ENCODE measurements at regions not wholly inside any gene's neighbourhood (a gene's known extent, or its start where the extent isn't known, plus 50 kb on each side); places are given as distances from the start of the nearest gene placed in this dataset.

DNA sequence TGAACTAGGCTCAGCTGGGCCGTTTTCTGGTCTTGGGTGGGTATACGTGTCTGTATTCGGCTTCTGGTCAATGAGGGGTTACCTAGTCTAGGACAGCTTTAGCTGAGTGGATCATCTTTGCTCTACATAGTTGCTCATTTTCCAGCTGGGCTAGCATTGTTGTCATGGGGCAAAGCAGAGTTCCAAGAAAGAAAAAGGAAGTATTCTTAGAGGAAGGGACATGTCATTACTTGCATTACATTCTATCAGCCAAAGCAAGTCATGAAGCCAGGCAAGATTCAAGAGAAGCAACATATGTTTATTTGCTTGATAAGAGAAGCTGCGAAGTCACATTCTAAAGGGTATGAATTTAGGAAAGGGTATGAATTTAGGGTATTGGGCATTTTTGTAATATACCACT lies 396.5 kb downstream of the ZNF608 start:
- Histone ChIP-seq H3K27me3 (ENCODE audit: control insufficient read depth in 2 of 2, insufficient read depth in 2 of 2, low read length in 2 of 2) (peaks cover 0 to 2% of the 10 kb centered on the region in 2 experiments), H3K9me3 (replicated peaks; ENCODE audit: control insufficient read depth, insufficient read depth, low read length) (no peaks in the 10 kb centered on the region), H2AFZ (ENCODE audit: low read depth, low read length) (no peak overlapping the region), H3K4me3 (replicated peaks in 1 of 3; ENCODE audit: insufficient read depth in 1 of 3, low read depth in 1 of 3, low read length in 3 of 3) (no peak overlapping the region), H4K20me1 (replicated peaks; ENCODE audit: control insufficient read depth, extremely low read depth, insufficient read depth, low read length) (no peaks in the 10 kb centered on the region), H3K27ac (ENCODE audit: insufficient read depth, low read depth, low read length) (no peak overlapping the region), H3K36me3 (ENCODE audit: control insufficient read depth in 2 of 2, extremely low read depth in 1 of 2, insufficient read depth in 2 of 2, low read length in 2 of 2) (no peaks in the 10 kb centered on the region), H3K9ac (replicated peaks; ENCODE audit: extremely low read depth, insufficient read depth, low read length) (no peak overlapping the region), H3K4me1 (ENCODE audit: control insufficient read depth, extremely low read depth, insufficient read depth, low read length) (no peaks in the 10 kb centered on the region), H3K79me2 (ENCODE audit: control insufficient read depth, insufficient read depth, low read length) (no peaks in the 10 kb centered on the region), H3K9me1 (replicated peaks; ENCODE audit: control insufficient read depth, extremely low read depth, insufficient read depth, low read length) (no peaks in the 10 kb centered on the region), H3K4me2 (ENCODE audit: insufficient read depth, low read length) (no peak overlapping the region)
- no peak for FAIRE-seq
- no peak for DNase-seq (ENCODE audit: low read depth, low spot score)
- ChIA-PET CTCF (no interaction called here), POLR2A (no interaction called here)
- no peak for TF ChIP-seq MYC (IDR thresholded peaks at IDR 0.05; ENCODE audit: low read depth, low read length)
- no peak for TF ChIP-seq POLR2AphosphoS5 (IDR thresholded peaks at IDR 0.05; ENCODE audit: insufficient read depth, low read depth, low read length)
- TF ChIP-seq, protein P1, sequence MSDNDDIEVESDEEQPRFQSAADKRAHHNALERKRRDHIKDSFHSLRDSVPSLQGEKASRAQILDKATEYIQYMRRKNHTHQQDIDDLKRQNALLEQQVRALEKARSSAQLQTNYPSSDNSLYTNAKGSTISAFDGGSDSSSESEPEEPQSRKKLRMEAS (IDR thresholded peaks at IDR 0.05; ENCODE audit: insufficient read depth, insufficient read length) = no peak
- TF ChIP-seq JUN (IDR thresholded peaks at IDR 0.05; ENCODE audit: borderline replicate concordance, insufficient read depth, insufficient read length, low read depth) = no peak
- TF ChIP-seq POLR2A (IDR thresholded peaks at IDR 0.05; ENCODE audit: low read depth, low read length) = no peak
- no peak for TF ChIP-seq EZH2 (IDR thresholded peaks at IDR 0.05; ENCODE audit: borderline replicate concordance, low read depth, low read length, severe bottlenecking)
- no peak for TF ChIP-seq GATA2 (IDR thresholded peaks at IDR 0.05; ENCODE audit: insufficient read depth, insufficient read length, low read depth, low read length)
- no peak for TF ChIP-seq CTCF (IDR thresholded peaks at IDR 0.05; ENCODE audit: extremely low read depth in 1 of 2, insufficient read depth in 1 of 2, low read depth in 1 of 2, low read length in 2 of 2)
- TF ChIP-seq FOS (IDR thresholded peaks at IDR 0.05; ENCODE audit: borderline replicate concordance, insufficient read depth, low read length) = no peak
- dilution Hi-C loops (cut with MboI; ENCODE audit: extremely low pct_ligation_motif_present, low sequenced_read_pairs) = no loop called here
- intact Hi-C loops (cut with micrococcal nuclease) = no loop called here
- no TSS peak for BruUV-seq (replicated peaks)

All from endothelial cell of umbilical vein (primary cell).